Activated naive CD4-positive, alpha-beta T cell treated with anti-CD3 and anti-CD28 coated beads for 36 hours (primary cell): ENCODE measurements at regions not wholly inside any gene's neighbourhood (a gene's known extent, or its start where the extent isn't known, plus 50 kb on each side); places are given as distances from the start of the nearest gene placed in this dataset.
"Not testable (repeated sequence)": the region's sequence is repeated elsewhere in the genome, so short reads cannot be mapped to it uniquely, and the experiment has no call there.

ENCODE experiments used
- CTCF ChIA-PET: fragments of 350-600 bp; sonication (Branson Sonifier 250); formaldehyde crosslinking; loops from one replicate; lab custom pipeline; 2021; ENCODE audit warnings: antibody characterized with exemption; lab: Charles Lee
- DNase-seq: peaks from one replicate; pipeline ENCODE4 v3.0.0-alpha.2; 2020
- H3K27ac Mint-ChIP-seq: one replicate; pipeline ENCODE4 v1.8.0; 2021; ENCODE audit warnings: mild to moderate bottlenecking, mixed read lengths
- H3K27me3 Mint-ChIP-seq: one replicate; pipeline ENCODE4 v1.8.0; 2021; ENCODE audit warnings: low read depth, mixed read lengths
- H3K36me3 Mint-ChIP-seq: one replicate; pipeline ENCODE4 v1.8.0; 2021; ENCODE audit warnings: low read depth, mixed read lengths
- H3K4me1 Mint-ChIP-seq: one replicate; pipeline ENCODE4 v1.8.0; 2021; ENCODE audit warnings: low read depth, mixed read lengths
- H3K4me3 Mint-ChIP-seq: one replicate; pipeline ENCODE4 v1.8.0; 2021; ENCODE audit warnings: mild to moderate bottlenecking, moderate library complexity, mixed read lengths
- H3K9me3 Mint-ChIP-seq: one replicate; pipeline ENCODE4 v1.8.0; 2021; ENCODE audit warnings: mixed read lengths
- intact Hi-C: fragments of 100-400 bp; cut with micrococcal nuclease; formaldehyde crosslinking; loops from one replicate; pipeline ENCODE4 v1.15.1; 2023

DNA sequence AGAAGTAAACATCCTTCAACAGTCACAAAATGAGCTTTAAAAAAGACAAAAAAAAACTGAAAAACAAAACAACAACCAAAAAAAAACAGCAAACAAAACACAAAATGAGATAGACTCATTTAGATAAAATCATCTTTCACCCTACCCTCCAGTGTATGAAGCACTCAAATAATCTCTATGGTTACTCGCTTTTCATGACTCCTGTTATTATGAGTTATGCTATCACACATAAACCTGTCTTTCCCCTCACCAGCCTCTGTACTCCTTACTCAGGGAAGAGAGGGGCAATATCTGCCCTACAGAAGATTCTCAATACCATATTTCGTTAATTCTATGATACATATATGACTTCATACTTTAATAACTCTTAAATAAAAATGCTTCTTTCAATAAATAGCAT is 158.2 kb downstream of the TPBG start:
- intact Hi-C loops, result no loop called here
- Mint-ChIP-seq H3K4me3 (no peak overlapping the region), H3K27ac (no peak overlapping the region), H3K4me1 (no peaks in the 10 kb centered on the region), H3K36me3 (no peaks in the 10 kb centered on the region), H3K9me3 (peaks cover 2% of the 10 kb centered on the region), H3K27me3 (no peaks in the 10 kb centered on the region)
- CTCF ChIA-PET, result no interaction called here
- DNase-seq, result no peak

DNA sequence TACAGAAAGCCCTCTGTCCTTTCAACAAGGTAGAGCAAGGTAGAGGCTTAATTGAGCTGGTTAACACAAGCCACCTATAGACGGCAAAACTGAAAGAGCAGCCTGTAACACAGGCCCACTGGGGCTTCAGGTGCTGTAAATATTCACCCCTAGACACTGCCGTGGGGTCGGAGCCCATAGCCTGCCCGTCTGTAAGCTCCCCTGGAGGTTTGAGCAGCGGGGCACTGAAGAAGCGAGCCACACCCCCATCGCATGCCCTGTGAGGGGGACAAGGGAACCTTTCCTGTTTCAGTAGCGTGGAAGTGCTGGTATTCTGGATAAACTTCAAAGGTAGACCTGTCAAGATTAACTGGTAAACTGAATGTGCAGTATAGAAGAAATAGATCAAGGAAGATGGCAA is 160.4 kb downstream of the TPBG start:
- Mint-ChIP-seq H3K27ac (no peak overlapping the region), H3K4me3 (no peak overlapping the region), H3K4me1 (no peaks in the 10 kb centered on the region)

DNA sequence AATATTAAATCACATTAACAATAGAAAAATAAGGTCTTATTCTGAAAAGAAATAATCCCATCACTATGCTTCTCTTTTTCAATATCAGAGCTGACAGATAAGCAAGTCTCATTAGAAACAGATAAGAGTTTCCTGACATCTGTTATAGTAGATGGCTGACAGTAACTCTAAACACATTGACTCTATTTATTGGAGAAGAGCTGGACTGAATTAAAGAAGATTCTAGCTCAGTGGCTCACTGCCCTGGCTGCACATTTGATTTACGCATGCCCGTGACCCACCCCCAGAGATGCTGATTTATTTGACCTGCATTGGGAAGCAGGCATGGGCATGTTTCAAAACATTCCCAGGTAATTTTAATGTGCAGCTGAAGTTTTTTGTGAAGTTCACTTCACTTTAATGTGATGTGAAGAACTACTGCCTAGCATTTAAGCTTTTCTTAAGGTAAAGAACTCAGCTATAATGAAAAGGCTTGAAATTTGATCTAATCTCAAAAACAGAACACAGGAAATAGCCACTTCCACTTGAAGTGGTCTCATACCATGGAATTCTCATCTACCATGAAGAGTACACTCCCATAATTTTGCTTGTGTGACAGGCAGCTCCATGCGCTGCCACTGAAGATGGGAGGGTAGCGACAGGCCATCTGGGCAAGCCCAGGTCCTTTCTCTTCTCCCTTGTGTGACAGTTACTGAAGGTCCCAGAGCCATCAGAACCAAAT is 162.3 kb downstream of the TPBG start:
- Mint-ChIP-seq H3K27me3 (no peaks in the 10 kb centered on the region), H3K4me1 (no peaks in the 10 kb centered on the region), H3K9me3 (peaks cover 1% of the 10 kb centered on the region), H3K27ac (no peak overlapping the region), H3K4me3 (no peak overlapping the region), H3K36me3 (no peaks in the 10 kb centered on the region)
- CTCF ChIA-PET, result interaction anchor here (0.9 kb wide), 1 partner anchor 12 kb away, joined by 3 read pairs; no protein-coding TSS in a partner anchor
- intact Hi-C loops, result no loop called here
- no peak for DNase-seq

More for the DNA sequence above, 160.4 kb downstream of the TPBG start:
- Mint-ChIP-seq H3K9me3 (peaks cover 1% of the 10 kb centered on the region), H3K36me3 (no peaks in the 10 kb centered on the region), H3K27me3 (no peaks in the 10 kb centered on the region)
- CTCF ChIA-PET, result no interaction called here
- DNase-seq, result no peak
- intact Hi-C loops, result no loop called here

DNA sequence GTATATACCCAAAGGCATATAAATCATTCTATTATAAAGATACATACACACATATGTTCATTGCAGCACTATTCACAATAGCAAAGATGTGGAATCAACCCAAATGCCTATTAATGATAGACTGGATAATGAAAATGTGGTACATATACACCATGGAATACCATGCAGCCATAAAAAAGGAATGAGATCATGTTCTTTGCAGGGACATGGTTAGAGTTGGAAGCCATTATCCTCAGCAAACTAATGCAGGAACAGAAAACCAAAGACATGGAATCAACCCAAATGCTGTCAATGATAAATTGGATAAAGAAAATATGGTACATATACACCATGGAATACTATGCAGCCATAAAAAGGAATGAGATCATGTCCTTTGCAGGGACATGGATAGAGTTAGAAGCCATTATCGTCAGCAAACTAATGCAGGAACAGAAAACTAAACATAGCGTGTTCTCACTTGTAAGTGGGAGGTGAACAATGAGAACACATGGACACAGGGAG is 166.4 kb downstream of the TPBG start:
- H3K4me1 Mint-ChIP-seq, H3K27me3 Mint-ChIP-seq, H3K27ac Mint-ChIP-seq, CTCF ChIA-PET, H3K36me3 Mint-ChIP-seq, H3K4me3 Mint-ChIP-seq, intact Hi-C loops, DNase-seq, H3K9me3 Mint-ChIP-seq: not testable (repeated sequence)

DNA sequence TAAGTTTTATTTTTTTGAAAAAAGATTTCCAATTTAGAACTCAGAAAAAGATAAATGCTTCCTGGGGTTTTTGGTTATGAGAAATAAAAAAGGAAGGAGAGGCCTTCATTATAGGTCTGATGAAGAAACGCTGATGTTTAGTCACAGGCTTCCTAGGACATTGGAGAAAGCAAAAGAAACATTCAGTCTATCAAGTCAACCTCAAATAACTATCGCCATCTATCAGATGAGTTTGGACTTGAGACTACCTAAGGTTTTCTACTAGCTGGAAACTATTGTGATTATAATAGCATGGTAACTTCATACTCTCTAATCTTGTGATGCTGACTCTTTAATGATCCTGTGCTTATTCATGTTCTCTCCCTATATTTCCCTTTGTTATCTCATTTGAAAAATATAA is 171.3 kb downstream of the TPBG start:
- H3K27me3 Mint-ChIP-seq, result no peaks in the 10 kb centered on the region
- H3K27ac Mint-ChIP-seq, result no peak overlapping the region
- no peak for DNase-seq
- H3K4me3 Mint-ChIP-seq, result no peak overlapping the region
- CTCF ChIA-PET, result no interaction called here
- intact Hi-C loops, result no loop called here
- H3K4me1 Mint-ChIP-seq, result no peaks in the 10 kb centered on the region
- no peaks in the 10 kb centered on the region for H3K36me3 Mint-ChIP-seq
- H3K9me3 Mint-ChIP-seq, result peaks cover 4% of the 10 kb centered on the region

DNA sequence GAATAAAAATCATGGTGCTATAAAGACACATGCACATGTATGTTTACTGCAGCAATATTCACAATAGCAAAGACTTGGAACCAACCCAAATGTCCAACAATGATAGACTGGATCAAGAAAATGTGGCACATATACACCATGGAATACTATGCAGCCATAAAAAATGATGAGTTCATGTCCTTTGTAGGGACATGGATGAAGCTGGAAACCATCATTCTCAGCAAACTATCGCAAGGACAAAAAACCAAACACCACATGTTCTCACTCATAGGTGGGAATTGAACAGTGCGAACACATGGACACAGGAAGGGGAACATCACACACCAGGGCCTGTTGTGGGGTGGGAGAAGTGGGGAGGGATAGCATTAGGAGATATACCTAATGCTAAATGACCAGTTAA is 185.9 kb downstream of the TPBG start:
- CTCF ChIA-PET, result not testable (repeated sequence)

DNA sequence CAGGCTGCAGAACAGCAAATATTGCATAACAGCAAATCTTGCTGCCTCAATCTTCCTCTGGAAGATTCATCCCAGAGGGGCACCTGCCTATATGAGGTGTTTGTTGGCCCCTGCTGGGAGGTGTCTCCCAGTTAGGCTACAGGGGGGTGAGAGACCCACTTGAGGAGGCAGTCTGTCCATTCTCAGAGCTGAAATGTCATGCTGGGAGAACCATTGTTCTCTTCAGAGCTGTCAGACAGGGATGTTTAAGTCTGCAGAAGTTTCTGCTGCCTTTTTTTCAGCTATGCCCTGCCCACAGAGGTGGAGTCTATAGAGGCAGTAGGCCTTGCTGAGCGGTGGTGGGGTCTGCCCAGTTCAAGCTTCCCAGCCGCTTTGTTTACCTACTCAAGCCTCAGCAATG is 187.7 kb downstream of the TPBG start:
- H3K4me1 Mint-ChIP-seq, intact Hi-C loops, H3K9me3 Mint-ChIP-seq, H3K36me3 Mint-ChIP-seq, CTCF ChIA-PET, H3K27me3 Mint-ChIP-seq, DNase-seq, H3K27ac Mint-ChIP-seq, H3K4me3 Mint-ChIP-seq: not testable (repeated sequence)

More for the DNA sequence above, 185.9 kb downstream of the TPBG start:
- H3K36me3 Mint-ChIP-seq, H3K4me1 Mint-ChIP-seq, H3K27me3 Mint-ChIP-seq, H3K27ac Mint-ChIP-seq, intact Hi-C loops, H3K9me3 Mint-ChIP-seq, H3K4me3 Mint-ChIP-seq, DNase-seq: not testable (repeated sequence)

DNA sequence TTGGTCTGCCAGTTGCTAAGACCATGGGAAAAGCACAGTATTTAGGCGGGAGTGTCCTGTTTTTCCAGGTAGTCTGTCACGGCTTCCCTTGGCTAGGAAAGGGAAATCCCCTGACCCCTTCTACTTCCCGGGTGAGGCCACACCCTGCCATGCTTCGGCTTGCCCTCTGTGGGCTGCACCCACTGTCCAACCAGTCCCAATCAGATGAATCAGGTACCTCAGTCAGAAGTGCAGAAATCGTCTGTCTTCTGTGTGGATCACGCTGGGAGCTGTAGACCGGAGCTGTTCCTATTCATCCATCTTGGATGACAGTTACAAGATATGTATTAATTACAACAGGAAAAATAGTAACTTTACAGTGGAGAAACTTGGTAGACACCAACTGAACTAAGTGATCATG is 188.2 kb downstream of the TPBG start:
- intact Hi-C loops, result no loop called here
- DNase-seq, result no peak
- Mint-ChIP-seq H3K9me3 (peaks cover 6% of the 10 kb centered on the region), H3K27ac (no peak overlapping the region), H3K4me1 (no peaks in the 10 kb centered on the region), H3K36me3 (peaks cover 2% of the 10 kb centered on the region), H3K4me3 (no peak overlapping the region), H3K27me3 (peaks cover 2% of the 10 kb centered on the region)
- CTCF ChIA-PET, result no interaction called here

DNA sequence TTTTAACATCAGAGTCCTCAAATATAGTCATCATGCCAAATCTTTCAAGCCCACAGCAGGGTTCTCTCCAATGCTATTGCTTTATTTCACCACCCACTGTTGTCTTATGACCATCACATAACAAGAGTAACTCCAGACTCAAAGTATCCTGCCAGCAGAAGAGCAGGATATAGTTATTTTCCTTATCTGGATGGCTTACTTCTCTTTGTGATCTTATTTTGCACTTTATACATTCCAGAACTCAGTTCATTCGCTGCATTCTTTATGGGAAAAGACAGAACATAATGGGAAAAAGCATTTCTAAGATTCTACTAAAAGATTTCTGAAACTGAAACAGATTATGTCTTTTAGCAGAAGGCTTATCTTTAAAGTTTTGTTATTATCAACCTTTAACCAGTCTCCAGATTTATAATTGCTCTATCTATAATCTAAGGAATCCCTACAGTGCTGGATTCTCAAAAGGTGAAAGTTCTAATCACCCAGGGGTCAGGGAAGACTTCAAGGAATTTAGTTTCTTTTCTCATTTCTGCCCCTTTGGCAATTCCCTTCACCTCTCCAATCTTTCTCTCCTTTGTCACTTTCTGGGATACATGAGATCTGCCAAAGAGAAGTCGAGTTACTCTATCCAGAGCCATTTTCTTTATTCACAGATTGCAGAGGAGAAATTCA is 190.4 kb downstream of the TPBG start:
- peaks cover 4% of the 10 kb centered on the region for H3K27me3 Mint-ChIP-seq
- CTCF ChIA-PET, result no interaction called here
- peaks cover 2% of the 10 kb centered on the region for H3K36me3 Mint-ChIP-seq
- no peaks in the 10 kb centered on the region for H3K4me1 Mint-ChIP-seq
- H3K27ac Mint-ChIP-seq, result no peak overlapping the region
- no peak for DNase-seq
- intact Hi-C loops, result no loop called here
- peaks cover 6% of the 10 kb centered on the region for H3K9me3 Mint-ChIP-seq
- H3K4me3 Mint-ChIP-seq, result no peak overlapping the region

DNA sequence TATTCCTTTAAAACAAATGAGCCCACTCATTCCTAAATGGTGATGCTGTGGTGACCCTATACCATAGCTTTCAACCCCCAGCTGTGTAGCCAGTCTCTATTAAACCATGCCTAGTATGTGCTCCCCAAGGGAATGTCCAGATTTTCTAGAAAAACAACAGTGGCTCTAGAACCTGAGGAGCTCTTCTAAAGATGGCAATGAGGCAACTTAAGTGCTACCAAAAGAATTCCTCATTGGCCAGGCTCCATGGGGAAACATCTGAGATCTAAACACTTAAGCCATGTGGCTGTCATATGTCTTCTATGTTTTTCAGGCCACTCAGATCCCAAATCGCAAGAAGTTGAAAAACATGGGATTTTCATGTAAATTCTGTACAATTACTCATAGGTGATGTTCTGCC is 191.0 kb downstream of the TPBG start:
- CTCF ChIA-PET, result no interaction called here
- H3K27ac Mint-ChIP-seq, result no peak overlapping the region

DNA sequence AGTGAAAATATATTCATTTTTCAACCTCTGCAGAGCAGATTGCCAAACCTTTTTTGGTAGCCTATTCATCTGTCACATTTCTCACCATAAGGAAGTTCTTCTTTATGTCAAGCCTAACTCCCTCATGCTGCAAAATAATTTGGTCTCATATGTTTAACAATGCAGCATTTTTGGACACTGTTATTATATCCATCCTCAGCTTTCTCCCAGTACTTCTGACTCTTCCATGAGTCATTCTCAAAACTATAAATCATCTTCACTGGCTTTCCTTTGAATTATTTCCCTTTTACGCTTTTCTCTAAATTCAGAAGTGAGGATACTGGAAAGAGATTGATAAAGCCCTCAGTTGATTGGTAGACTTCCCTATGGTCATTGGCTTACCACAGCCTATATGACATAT is 192.2 kb downstream of the TPBG start:
- CTCF ChIA-PET, result no interaction called here
- no peak overlapping the region for H3K4me3 Mint-ChIP-seq

More for the DNA sequence above, 191.0 kb downstream of the TPBG start:
- Mint-ChIP-seq H3K9me3 (peaks cover 6% of the 10 kb centered on the region), H3K4me3 (no peak overlapping the region), H3K27me3 (peaks cover 4% of the 10 kb centered on the region), H3K4me1 (no peaks in the 10 kb centered on the region), H3K36me3 (peaks cover 2% of the 10 kb centered on the region)
- no peak for DNase-seq
- intact Hi-C loops, result no loop called here

DNA sequence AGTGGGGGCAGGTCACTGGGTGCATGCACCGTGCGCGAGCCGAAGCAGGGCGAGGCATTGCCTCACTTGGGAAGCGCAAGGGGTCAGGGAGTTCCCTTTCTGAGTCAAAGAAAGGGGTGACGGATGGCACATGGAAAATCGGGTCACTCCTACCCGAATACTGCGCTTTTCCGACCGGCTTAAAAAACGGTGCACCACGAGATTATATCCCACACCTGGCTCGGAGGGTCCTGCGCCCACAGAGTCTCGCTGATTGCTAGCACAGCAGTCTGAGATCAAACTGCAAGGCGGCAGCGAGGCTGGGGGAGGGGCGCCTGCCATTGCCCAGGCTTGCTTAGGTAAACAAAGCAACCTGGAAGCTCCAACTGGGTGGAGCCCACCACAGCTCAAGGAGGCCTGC is 194.9 kb downstream of the TPBG start:
- DNase-seq, H3K27me3 Mint-ChIP-seq, intact Hi-C loops, H3K9me3 Mint-ChIP-seq, H3K27ac Mint-ChIP-seq, H3K4me1 Mint-ChIP-seq, H3K36me3 Mint-ChIP-seq, H3K4me3 Mint-ChIP-seq, CTCF ChIA-PET: not testable (repeated sequence)

More for the DNA sequence above, 192.2 kb downstream of the TPBG start:
- Mint-ChIP-seq H3K4me1 (no peaks in the 10 kb centered on the region), H3K27ac (no peak overlapping the region), H3K36me3 (no peaks in the 10 kb centered on the region), H3K27me3 (peaks cover 4% of the 10 kb centered on the region), H3K9me3 (no peaks in the 10 kb centered on the region)
- intact Hi-C loops, result no loop called here
- no peak for DNase-seq

DNA sequence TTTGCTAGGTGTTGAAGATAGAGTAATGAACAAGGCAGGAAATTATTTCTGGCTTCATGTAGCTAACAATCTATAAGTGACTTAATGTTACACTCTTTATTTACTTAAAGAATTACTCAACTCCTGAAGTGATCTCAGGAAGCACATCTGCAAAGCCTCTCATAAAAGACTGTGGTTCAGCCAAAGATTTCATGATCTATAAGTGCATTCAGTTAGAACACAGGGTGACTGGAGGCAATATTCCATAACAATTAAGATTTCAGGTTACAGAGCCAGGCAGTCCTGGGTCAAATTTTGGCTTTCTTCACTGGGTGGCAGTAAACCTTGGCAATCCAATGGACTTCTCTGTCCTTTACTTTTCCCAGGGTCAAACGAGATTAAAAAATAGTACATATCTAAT is 204.0 kb downstream of the TPBG start:
- CTCF ChIA-PET, result no interaction called here
- no peak for DNase-seq
- Mint-ChIP-seq H3K27ac (no peak overlapping the region), H3K4me1 (no peaks in the 10 kb centered on the region), H3K4me3 (no peak overlapping the region), H3K9me3 (no peaks in the 10 kb centered on the region), H3K27me3 (no peaks in the 10 kb centered on the region), H3K36me3 (no peaks in the 10 kb centered on the region)
- intact Hi-C loops, result no loop called here
